Hindlimb muscle (tissue), 1 donor: ENCODE measurements at regions not wholly inside any gene's neighbourhood (a gene's known extent, or its start where the extent isn't known, plus 50 kb on each side); places are given as distances from the start of the nearest gene placed in this dataset.
A peak's percentile ranks its signal among the peaks of the same experiment; 100 is the strongest.

Source experiments
- DNase-seq: peaks from one replicate; pipeline ENCODE4 v3.0.0-alpha.2; 2013

DNA sequence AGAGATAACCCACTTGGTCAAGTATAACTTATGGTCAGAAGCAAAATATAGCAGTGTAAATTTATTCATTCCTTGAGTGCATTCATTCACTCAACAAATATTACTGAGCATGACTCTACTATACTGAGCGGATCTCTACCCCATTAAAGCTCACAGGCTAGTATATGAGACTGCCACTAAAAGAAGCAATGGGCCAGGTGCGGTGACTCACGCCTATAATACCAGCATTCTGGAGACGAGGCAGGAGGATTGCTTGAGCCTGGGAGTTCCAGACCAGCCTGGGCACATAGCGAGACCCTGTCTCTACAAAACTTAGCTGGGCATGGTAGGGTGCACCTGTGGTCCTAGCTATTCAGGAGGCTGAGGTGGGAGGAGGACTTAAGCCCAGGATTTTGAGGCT is 197.6 kb upstream of the BLID start:
- no peak for DNase-seq

GRCh38 chr11:122311216-122311755 is 195.3 kb upstream of the BLID start:
- no peak for DNase-seq

DNA sequence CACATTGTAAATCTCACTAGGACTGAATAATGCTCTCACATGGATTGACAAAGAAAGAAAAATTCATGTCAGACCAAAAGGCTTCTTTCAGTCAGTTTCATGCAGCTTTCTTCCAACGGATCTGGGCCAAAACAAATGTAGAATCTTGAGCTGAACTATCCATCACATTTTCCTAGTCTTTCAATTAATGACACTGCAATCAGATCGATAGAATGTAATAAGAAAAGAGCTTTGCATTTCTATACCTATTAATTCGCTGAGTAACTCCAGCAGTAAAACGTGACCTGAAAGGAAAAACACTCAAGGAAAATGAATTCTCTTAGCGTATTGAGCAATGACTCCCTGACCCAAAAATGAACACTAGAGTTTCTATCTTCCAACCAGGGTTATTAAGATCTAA is 194.8 kb upstream of the BLID start:
- no peak for DNase-seq

GRCh38 chr11:122309262-122309925 is 193.4 kb upstream of the BLID start:
- DNase-seq = no peak

- no peak for DNase-seq
Observed at GRCh38 chr11:122308226-122308625, 192.2 kb upstream of the BLID start.

DNA sequence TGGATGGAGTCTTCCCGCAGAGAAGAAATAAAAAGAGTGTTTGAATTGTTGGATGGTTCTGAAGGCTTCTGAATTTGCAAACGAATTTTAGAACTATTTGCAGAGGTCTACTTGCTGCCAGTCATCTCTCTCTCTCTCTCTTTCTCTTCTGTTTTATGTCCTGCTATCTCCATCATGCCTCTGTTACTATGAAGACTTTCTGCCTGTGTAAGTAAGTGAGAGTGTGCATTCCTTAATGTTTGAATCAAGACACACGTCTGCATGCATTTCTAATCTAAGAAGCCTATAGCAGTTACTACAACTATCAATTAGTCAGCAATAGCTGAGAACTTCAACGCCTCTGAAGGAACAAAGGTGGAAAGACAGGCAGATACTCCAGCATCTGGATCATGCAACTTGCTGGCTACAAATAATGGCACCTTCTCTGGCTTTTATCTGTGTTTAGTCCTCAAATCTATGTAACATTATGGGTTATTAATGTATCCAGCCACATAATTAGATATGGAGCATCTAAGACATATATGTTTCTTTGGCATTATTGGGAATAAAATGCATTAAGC is 191.5 kb upstream of the BLID start:
- no peak for DNase-seq

- DNase-seq = no peak
Observed at GRCh38 chr11:122306831-122307391, 190.9 kb upstream of the BLID start.

GRCh38 chr11:122305426-122306320 is 189.7 kb upstream of the BLID start:
- DNase-seq = no peak

- DNase-seq = peak; percentile 45
Observed at GRCh38 chr11:122304973-122305372, 189.0 kb upstream of the BLID start.

DNA sequence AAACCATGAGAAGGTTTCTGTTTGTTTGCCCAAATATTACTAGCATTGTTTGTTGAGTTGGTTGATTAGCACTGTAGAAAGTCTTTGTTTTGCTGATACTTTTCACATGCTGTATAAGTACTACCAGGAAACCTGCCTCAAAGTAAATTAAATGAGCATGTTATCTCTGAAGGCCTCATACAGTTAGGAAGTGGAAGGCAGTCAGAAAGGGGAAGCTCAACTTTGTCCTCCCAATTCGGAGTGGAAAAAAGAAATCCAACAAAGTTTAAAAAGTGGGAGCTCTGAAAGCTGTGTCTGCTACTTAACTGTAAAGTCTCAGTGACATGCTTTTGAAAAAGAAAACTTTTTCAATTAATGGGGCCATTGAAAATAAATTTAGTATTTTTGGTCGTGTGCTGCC is 188.3 kb upstream of the BLID start:
- DNase-seq = no peak

- no peak for DNase-seq
Observed at GRCh38 chr11:122294041-122294440, 178.0 kb upstream of the BLID start.

DNA sequence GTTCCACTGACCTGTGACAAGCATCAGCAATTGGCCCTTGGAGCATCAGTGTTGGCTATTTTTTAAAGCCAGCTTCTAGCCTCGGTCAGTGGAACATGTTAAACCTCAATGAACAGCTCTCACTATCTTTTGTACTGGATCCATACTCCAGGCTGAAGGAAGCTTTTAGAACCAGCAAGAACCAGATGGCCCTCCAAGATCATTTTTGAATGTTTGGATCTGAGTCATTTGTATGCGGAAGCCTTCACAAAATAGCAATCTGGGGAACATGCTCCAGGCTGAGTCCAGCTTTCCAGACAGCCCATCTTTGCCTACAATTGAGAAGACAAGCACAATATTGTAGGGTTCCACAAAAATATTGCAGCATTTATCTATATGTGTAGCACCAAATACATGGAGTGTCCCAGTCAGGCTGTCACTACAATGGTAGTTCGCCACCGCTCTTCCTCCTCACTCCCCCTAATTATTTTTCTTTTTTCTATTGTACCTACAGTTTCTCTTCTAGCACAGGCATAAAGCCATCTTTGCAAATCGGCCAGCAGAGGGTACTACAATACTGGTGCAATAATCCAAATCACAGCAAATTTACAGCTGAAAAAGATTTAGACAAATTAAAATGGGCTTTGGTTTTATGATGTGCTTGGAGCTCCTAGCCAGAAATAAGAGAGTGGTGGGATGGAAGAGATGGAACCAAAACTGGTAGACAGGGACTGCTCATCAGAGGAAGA is 177.4 kb upstream of the BLID start:
- DNase-seq = no peak

GRCh38 chr11:122287401-122287800 is 171.4 kb upstream of the BLID start:
- DNase-seq = no peak

- DNase-seq = no peak
Observed at GRCh38 chr11:122285070-122285988, 169.3 kb upstream of the BLID start.

- DNase-seq = no peak
Observed at GRCh38 chr11:122280870-122281269, 164.9 kb upstream of the BLID start.

- DNase-seq = no peak
Observed at GRCh38 chr11:122279194-122279593, 163.2 kb upstream of the BLID start.

DNA sequence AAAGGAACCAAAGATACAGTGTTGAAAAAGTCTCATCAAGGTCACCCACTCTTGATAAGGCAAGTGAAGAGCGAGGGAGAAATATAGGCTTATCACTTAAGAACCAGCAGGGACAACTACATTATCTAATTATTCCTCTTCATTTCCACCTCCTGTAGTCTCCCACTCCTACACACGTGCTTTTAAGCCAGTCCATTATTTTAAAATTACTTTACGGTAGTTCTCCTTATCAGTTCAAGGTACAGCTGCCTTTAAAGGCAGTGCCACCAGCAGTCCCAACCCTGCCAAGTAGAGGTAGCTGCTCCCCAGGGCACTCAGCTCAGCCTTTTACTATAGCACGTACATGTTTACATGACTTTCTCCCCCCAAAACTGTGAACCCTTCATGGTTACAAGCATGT is 161.5 kb upstream of the BLID start:
- no peak for DNase-seq

- no peak for DNase-seq
Observed at GRCh38 chr11:122276221-122276620, 160.2 kb upstream of the BLID start.

DNA sequence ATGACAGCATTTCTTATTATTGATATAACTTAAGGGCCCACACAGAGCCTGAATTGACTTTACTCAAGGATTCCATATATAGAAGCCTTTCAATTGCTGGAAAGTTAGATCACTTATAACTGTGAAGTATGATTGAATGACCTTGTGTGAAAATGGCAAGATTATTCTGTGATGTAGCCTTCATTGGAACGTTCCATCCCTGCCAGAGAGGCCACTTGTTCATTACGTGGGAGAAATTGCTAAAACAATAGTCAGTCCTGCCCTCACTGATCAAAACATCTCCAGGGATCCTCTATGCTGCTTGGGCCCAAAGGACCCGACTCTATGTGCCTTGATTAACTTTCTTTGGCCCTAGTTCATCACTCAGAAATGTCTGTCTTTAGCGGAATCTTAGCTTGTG is 159.5 kb upstream of the BLID start:
- DNase-seq = no peak

GRCh38 chr11:122273476-122274191 is 157.6 kb upstream of the BLID start:
- no peak for DNase-seq

GRCh38 chr11:122271745-122272144 is 155.7 kb upstream of the BLID start:
- no peak for DNase-seq
